GM04504 (cell line): ENCODE measurements at regions not wholly inside any gene's neighbourhood (a gene's known extent, or its start where the extent isn't known, plus 50 kb on each side); places are given as distances from the start of the nearest gene placed in this dataset.
"Not testable (repeated sequence)": the region's sequence is repeated elsewhere in the genome, so short reads cannot be mapped to it uniquely, and the experiment has no call there.

Experiments used
- DNase-seq: peaks from one replicate; pipeline ENCODE4 v3.0.0-alpha.2; 2012; ENCODE audit warnings: low read depth

GRCh38 chr4:106524772-106525171, 156.2 kb upstream of the GIMD1 start:
- DNase-seq = not testable (repeated sequence)

- DNase-seq = no peak
These were observed 154.3 kb upstream of the GIMD1 start for GRCh38 chr4:106522839-106523238.

DNA sequence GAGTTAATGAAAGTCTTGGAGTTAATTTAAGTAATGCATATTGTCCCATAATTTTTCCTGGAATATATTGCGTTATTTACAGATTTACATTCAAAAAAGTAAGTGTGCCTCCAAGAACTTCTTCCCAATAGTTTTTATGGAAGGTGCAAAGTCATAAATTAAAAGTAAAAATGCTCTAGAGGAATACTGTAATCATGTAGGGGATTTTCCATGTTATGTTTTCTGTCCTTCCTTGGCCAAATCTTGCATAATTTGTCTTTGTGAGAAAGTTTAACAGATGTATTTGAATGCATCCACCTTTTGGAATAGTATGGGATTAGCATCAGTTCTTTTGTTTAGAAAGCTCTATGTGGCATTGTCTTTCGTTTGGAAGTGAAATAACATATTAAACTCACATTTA, 144.1 kb upstream of the GIMD1 start:
- DNase-seq = no peak

GRCh38 chr4:106507440-106507839, 138.9 kb upstream of the GIMD1 start:
- DNase-seq = no peak

DNA sequence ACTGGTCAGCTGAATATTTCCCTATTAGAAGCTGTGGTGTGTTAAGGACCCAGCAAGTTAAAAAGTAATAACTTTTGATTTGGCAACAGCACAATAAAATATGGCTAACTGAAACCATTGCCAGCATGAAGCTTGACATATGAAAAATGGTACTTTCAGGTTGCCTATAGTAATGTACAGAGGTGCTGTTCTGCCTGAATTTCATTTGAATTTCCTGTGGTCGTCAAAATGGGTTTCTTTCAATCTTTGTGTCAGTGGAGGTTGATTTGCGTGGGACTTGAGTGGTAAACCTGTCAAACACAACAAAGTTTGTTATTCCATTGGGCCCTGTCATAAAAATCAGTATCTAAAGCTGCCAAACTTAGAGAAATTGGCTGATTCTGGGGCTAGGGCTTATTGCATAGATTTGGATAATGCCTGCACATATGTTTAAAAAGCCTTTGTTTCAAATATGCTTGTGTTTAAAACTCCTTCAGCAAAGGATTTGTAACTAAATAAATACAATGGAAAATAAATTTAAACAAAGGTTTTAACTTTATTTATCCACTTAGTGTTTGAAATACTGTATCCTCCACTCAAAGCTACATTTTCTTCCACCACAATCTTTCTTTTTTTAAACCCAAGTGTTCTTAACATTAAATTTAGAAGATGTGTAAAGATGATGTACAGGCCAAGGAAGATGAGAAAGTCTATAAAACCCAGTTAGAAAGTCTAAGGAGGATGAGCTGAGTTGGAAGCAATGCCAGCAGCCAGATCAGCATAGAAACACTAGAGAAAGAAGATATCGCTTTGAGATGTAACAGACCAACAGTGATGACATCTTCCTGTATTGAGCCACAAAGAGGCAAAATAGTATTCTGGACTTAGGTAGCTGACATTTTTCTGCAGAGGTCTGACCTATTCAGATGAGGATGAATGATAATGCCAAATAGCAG, 134.8 kb upstream of the GIMD1 start:
- DNase-seq = no peak

DNA sequence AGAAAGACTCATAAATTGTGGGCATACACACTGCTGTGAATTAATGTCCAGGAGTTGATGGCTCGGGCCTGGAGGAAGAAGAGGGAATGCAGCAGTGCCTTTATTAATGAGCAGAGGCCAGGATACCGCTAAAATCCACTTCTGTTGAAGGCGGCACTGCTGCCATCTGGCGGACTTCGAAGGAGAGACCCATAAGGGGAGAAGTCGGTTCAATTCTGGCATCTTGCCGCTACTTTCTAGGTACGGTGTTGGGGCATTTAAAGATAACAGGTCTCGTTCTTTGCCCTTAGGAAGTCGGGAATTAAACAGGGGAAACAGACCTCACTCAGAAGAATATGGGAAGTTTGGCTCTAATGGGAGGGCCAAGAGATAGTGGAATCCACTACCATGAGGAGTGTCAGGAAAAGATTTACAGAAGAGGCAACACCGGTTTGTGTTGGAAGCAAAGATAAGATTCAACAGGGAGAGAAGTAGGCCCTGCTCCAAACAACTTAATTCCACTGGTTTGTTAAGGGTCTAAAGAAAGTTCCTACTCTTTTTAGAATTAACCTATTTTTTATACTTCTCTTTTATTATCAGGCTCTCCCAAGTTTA, 133.6 kb upstream of the GIMD1 start:
- no peak for DNase-seq

DNA sequence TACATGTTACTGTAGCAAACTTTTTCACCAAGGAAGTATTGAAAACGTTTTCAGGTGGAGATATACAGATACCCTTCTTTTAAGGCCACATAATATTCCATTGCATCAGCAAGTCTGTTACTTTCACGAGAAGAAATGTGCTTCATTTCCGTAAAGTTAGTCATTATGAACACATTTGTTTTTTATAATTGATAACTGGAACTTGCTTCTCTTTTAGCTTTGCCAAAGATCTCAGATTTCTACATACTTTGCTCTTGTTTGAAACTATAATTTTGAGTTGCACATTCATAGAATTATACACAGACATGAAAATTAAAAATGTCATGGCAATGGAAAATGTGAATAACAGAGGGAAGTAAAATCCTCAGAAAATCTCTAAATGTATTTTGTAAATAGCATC, 128.7 kb upstream of the GIMD1 start:
- no peak for DNase-seq

- DNase-seq = no peak
These were observed 127.5 kb upstream of the GIMD1 start for GRCh38 chr4:106496061-106496460.

GRCh38 chr4:106495476-106495875, 126.9 kb upstream of the GIMD1 start:
- DNase-seq = peak; percentile 97

DNA sequence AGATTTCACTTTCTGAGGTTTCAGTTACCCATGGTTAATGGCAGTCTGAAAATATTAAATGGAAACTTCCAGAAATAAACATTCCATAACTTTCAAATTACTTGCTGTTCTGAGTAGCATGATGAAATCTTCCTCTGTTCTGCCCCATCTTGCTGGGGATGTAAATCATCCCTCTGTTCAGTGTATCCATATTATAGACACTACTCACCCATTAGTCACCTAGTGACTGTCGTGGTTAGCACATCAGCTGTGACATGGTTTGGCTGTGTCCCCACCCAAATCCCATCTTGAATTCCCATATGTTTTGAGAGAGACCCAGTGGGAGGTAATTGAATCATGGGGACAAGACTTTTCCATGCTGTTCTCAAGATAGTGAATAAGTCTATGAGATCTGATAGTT, 125.5 kb upstream of the GIMD1 start:
- DNase-seq = no peak

GRCh38 chr4:106493086-106493485, 124.5 kb upstream of the GIMD1 start:
- no peak for DNase-seq

- no peak for DNase-seq
These were observed 118.0 kb upstream of the GIMD1 start for GRCh38 chr4:106486533-106486932.

DNA sequence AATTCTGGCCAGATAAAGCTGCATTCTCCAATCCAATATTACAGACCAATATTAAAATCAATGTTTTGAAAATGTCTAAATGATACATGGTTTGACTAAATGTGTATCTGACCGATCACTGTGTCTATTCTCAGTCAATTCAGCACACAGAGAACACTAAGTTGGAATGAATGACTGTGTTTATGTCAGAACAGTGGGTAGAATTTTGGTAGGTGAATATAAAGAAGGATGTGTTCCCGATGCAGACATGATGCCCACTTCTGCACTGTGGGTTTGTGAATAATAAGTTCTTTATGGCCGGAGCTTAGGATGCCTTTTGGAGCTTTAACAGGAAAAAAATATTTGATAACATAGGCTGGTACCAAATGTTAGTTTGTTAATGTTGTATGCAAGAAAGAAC, 113.2 kb upstream of the GIMD1 start:
- DNase-seq = no peak

GRCh38 chr4:106478152-106478551, 109.6 kb upstream of the GIMD1 start:
- no peak for DNase-seq

DNA sequence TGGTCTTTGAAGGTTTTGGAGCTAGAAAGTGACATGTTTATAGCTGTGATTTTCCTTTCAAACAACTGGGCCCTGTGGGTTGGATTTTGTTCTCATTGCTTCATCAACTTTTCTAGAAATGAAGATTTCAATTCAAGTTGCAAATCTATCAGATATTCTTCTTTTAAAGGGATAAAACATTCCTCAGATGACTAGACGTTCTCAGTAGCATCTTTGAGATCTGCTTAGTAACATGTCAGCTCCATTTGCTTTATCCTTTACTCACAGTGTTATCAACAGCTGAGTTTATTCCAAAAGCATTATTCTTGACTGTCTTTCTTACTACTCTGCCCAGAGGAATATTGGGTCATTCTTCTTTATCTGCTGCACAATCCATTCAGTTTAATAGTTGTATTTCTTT, 108.2 kb upstream of the GIMD1 start:
- no peak for DNase-seq

DNA sequence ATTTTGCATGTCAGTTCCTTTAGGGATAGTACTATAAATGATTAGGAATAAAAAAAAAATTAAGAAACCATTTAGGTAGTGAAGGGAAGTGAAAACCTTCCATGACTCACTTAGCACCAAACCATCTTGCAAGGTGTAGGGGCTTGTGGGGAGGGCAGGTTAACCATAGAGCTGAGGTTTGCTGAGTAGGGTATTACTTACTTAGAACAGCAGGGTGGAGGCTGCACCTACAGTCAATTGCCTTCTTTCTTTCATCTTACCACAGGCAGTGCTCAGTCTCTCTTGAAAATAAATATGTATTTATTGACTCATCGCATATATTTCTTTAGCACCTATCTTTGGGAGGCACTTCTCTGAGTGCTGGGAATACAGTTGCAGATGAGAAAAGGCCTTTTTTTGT, 104.9 kb upstream of the GIMD1 start:
- DNase-seq = no peak

- no peak for DNase-seq
These were observed 102.6 kb upstream of the GIMD1 start for GRCh38 chr4:106471151-106471550.

DNA sequence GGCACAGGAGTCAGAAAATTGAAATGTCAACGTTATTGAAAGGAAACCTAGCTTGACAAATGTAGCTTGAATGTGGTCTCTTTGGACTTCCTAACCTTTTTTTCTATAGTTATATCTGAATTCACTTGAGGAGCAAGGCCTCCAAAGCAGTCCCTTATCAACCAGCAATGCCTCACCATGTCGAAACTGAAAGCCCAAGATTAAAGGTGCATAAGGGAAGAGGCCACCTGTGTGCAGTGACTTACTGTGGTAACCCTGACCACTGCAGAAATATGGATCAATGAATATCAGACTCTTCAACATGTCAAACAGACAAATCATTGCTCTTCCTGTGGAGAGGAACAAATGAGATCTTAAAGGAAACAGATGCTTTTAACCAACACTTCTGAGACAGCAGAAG, 95.0 kb upstream of the GIMD1 start:
- DNase-seq = no peak

- DNase-seq = no peak
These were observed 86.0 kb upstream of the GIMD1 start for GRCh38 chr4:106454581-106454980.

GRCh38 chr4:106454021-106454420, 85.4 kb upstream of the GIMD1 start:
- DNase-seq = no peak

DNA sequence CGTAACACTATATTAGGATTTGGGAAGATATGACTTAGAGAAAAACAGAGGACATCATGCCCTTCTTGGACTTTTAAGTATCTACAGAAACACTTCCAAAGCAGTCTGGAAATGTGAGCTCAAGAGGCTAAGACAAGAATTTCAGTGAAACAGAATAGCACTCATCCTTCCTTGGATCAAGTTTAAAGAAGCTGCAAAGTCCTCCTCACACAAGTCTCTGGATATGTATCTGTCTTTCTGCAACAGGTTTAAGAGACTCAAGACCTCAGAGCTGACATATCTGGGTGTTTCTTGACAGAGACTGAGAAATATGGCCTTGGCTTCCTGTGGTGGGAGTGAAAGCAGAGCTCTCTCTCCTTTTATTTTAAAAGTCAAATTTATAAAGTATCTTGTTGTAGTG, 82.5 kb upstream of the GIMD1 start:
- no peak for DNase-seq

GRCh38 chr4:106450249-106450648, 81.7 kb upstream of the GIMD1 start:
- no peak for DNase-seq

- DNase-seq = peak; percentile 26
These were observed 76.0 kb upstream of the GIMD1 start for GRCh38 chr4:106444557-106444956.

GRCh38 chr4:106430797-106431196, 62.2 kb upstream of the GIMD1 start:
- DNase-seq = no peak
